Embryonic facial prominence (tissue), 1 donor: ENCODE measurements at regions not wholly inside any gene's neighbourhood (a gene's known extent, or its start where the extent isn't known, plus 50 kb on each side); places are given as distances from the start of the nearest gene placed in this dataset.
"Not testable (repeated sequence)": the region's sequence is repeated elsewhere in the genome, so short reads cannot be mapped to it uniquely, and the experiment has no call there.

Experiments used
- DNase-seq: peaks from one replicate; pipeline ENCODE4 v3.0.0-alpha.2; 2016; ENCODE audit errors: extremely low spot score

DNA sequence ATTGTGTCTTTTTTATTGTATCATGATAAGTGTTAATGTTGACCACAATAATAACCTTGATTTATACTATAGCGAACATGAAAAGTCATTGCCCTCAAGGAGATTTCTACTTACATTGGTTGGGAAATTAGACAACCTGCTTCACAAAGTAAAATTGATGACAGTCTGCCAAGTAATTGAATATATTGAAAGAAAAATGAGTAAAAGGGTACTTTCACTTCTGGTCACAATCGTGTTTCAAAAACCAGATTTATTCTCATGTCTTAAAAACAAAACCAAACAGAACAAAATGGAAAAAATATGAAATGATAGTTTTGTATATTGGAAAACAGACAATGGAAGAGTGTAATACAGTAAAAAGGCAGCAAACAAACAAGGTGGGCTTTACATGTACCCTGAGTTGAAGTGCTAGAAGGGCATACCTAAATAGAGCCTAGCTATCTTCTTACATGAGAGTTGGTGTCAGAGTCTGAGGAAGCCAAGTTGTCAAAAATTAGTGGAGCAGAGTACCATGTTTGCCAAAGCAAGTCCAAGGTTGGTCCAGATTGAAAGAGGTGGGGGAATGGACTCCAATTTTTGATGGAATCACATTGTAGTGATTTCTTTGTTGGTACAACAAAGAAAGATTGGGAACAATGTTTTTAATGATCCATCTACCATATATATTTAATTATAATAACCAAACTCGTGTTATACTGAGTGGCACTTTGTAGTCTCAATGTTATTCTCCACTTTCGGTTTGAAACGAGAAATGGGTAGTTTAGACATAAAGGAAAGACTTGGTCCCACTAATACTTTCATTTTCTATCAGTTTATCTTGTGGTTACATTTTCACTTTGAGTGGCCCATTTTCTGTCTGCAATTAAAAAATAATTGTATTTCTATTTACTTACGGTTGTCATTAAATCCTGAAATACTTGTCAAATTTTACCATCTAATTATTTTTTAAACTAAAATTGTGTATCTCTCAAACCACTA is 775.6 kb downstream of the STIM2 start:
- no peak for DNase-seq

DNA sequence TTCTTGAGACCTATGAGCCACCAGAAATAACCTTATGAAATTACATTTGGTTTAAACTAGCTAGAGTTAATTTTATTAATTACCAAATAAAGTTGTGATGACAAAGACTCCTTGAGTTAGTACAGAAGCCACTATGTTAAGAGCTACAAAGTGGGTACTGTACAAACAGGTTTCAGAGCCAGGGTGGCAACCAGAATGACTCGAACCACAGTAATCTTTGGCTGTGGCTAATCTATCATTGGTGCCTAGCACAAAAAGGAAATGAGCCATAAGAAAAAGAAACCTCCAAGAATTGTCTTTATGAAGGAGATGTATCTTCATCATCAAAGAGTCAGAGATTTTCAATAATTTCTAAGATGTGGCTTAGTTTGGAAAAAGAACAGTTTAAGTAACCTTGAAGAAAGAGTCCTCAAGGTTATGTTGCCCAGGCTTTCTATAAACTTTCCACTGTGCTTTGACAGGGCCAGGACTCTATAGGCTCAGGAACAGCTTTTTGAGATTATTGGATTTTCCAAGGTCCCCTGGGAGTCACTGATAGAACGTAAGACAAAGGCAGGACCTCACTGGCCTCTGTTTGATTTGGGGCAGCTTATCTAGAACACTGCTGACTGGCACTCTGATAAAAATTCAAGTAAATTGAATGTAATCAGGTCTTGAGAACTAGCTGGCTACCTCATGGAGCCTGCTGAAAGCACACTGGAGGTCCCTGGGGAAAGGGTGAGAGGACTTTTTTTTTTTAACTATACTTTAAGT is 777.7 kb downstream of the STIM2 start:
- no peak for DNase-seq

DNA sequence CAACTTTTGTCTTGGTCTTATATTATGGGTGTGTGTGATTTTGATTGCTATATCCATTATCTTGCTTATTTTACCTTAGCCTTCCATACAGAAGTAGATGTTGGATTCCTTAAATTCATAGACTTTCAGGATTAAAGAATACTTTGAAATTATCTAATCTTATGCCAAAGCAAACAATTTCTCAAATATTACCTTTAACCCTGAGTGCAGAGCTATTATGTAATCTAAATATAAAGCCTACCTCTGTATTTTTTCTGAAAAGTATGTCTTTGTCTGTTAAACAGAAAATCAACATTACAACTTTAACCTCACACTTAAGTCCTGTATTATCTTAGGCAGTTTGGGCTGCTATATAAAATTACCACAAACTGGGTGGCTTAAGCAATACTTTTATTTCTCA is 782.5 kb downstream of the STIM2 start:
- no peak for DNase-seq

DNA sequence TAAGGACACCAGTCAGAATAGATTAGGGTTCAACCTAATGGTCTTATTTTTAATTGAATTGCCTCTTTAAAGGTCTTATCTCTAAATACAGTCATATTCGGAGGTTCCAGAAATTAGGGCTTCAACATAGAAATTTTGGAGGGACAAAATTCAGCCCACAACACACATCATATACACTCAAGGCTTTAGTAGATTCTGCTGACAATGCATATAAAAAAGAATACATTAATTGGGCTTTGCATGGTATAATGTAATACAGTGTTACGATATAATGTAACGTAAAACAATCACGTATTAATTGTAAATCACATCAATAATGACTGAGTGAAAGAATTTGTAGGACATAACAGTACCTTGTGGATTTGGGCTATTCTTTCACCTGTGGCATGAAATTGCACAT is 787.8 kb downstream of the STIM2 start:
- DNase-seq = no peak

DNA sequence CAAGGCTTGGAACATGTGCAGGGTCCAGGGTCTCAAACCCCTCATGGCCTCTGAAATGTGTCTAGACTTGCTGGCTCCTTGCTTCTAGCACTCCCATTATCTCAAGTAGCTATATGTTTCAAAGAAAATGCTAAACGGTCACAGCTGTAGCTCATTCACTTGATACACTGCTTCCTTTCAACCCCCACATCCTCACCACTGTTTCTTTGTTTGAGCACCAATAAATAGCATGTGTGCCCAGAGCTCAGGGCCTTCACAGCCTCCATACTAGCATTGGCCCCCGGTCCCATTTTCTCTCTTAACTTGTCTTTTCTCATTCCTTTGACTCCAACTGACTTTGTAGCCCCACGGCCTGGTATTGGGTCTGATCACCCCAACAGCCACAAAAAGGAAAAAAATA is 801.8 kb downstream of the STIM2 start:
- DNase-seq = no peak

DNA sequence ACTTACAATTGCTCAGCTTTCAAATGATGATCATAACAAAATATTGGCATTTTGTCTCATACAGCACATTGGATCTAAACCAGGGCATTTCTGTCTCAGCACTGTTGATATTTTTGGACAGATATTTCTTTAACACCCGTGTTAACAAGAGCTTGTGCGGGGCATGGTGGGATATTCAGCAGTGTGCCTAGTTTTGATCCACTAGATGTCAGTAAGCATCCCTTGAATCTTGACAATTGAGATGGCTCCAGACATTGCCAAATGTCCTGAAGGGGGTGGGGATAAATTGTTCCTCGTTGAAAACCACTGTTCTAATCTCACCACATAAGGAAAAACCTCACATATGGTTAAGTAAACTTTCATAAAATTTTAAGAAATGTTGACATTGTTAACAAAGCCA is 806.3 kb downstream of the STIM2 start:
- DNase-seq = no peak

DNA sequence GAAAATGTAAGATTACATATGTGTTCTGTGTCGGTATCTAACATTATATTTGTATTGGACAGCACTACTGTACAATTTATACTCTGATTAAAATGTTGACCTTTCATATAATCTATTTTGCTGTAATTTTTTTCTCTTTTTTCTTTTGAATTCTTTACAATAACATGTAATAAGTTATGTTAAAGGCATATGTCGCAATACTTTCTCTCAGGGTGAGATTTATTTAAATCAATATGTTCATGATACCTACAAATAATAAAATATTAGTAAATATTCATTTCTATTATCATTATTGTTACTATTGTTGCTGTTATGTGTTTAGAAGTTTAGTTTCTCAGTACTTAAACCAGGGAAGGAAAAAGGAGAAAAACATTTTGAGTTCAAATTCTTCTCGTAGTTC is 807.4 kb downstream of the STIM2 start:
- DNase-seq = no peak

DNA sequence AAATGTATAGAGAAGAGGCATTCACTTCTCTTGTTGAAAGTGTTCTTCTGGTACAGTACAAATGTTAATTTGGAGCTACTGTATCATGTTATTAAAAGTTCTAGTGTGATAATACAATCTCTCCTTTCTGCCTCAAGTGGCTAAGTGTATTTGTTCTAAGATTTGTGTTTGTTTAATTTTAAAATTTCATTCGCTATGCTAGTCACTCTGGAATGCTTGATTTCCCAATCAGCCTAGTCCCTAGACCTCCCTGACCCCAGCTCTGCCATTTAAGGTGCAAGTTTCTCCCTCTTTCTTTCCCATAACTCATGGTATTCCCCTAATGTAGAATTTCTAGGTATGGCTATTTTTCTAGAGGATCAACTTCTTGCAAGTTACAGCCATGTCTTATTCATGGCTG is 817.4 kb downstream of the STIM2 start:
- DNase-seq = no peak

DNA sequence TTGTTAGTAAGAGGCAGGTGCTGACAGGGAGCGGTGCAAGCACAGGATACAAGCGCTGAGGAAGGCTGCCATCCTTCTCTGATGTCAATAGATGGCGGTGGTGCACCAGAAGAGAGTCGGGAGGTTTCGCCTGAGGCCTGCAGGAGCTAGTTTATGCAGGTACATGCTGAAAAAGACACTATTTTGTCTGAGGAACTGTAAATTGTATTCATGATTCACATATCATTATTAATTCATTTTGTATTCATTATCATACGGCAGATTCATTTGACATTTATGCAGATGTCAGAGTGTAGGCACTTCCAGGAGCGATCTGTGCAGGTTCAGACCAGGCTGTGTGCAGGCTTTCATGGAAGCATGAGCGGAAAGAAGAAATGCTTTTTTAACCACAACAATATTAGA is 824.0 kb downstream of the STIM2 start:
- peak; percentile 79 for DNase-seq

DNA sequence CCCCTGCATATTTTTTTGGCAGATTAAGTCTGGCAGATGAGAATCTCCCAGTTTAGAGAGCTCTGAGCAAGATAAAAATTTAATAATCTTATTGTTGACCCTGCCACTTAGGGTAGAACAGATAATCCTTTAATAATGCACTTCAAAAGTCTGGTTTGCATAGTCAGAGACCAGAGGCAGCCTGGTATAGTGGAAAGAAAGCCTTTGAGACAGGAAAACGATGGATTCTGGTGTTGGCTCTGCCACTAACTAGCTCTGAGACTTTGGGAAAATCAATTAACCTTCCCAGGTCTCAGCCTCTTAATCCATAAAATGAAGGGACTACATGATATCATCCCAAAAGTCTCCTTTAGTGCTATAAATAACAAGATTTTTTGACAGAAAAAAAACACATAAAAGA is 824.5 kb downstream of the STIM2 start:
- DNase-seq = no peak

DNA sequence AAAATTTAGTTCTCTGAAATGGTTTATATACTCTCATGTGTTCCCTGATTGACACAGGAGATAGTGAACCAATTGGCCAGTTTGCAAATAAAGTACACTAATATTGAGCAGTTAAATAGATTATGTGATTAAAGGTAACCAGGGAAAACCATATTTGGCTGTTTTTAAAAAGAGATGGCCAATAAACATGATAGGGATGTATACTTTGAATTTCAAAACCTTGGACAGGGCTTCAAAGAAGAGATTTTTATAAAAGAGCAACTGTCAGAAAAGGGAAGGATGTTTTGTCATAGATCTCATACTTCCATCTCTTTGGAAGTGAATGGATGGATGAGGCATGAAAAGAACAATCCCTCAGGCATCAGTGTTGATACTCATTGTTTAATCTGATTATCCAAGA is 825.3 kb downstream of the STIM2 start:
- DNase-seq = no peak

DNA sequence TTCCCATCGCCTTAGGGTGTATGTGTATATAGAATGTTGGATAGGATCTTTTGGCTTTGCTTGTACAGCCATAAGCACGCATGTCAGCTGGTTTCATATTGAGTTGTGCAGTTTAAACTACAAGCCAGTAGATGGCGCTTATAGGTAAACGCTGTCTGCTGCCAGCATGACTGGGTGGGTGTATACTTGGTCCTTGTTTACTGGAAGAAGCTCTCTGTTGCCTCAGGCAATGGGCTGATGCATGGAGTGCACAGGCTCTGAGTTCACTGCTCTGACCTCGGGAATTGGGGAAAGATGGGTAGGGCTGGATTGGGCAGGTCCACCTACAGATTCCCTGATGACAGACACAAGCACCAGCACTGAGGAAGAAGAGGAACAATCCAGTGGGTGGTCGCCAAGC is 831.5 kb downstream of the STIM2 start:
- no peak for DNase-seq

DNA sequence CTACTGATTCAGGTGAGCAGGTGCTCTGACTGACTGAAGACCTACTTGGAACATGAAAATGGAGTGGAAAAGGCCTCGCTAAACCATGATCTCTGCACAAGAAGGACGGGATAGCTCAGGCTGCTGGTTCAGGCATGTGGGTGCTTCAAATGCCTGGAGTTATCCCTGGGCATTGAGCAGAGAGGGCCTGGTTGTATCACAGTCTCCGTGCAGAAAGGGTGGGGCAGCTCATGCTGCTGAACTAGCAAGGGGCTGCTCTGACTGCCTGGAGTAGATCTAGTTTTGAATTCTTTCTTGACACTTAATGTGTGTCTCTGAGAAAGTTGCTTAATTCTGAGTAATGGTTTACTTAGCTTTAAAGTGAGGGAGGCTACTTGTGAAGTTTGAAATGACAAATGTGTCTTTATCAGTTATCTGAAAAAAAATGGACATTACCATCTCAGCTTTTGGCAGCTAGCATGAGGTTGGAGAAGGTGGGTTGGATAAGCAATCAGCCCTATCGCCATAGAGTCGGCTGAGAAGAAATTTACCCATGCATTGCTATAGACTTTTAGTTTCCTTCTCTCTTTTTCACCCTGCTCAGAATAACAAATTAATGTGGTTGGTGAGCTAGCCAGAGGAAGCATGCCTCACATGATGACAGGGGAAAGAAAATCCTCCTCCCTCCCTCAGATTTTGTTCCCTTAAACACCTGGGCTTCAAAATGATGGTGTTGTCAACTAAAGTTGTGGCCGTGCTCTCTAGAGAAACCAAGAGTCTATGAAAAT is 832.4 kb downstream of the STIM2 start:
- no peak for DNase-seq

DNA sequence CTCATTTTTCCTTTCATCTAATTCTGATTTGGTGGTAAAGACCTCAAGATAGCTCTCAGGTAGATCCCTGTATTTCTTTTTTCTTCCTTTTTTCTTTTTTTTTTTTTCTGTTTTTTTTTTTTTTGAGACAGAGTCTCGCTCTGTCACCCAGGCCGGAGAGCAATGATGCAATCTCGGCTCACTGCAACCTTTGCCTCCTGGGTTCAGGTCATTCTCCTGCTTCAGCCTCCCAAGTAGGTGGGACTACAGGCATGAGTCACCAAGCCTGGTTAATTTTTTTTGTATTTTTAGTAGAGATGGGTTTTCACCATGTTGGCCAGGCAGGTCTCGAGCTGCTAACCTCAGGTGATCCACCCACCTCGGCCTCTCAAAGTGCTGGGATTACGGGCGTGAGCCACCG is 835.6 kb downstream of the STIM2 start:
- DNase-seq = not testable (repeated sequence)

DNA sequence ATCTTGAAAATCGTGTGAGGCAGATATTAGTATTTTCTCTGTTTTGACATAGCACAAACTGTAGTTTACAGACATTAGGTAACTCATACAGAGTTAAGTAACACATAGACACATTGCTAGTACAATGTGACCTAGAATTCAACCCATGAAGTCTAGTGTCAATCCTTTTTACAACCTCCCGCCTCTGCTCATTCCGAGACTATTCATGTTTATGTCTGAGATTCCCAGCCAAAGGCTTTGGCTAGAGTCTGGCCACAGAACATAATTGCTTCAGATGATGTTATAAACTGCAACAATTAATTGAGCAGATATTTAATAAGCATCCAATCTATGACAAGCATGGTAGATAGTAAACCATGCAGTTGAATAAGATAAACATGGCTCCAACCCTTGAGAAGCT is 841.0 kb downstream of the STIM2 start:
- DNase-seq = no peak

DNA sequence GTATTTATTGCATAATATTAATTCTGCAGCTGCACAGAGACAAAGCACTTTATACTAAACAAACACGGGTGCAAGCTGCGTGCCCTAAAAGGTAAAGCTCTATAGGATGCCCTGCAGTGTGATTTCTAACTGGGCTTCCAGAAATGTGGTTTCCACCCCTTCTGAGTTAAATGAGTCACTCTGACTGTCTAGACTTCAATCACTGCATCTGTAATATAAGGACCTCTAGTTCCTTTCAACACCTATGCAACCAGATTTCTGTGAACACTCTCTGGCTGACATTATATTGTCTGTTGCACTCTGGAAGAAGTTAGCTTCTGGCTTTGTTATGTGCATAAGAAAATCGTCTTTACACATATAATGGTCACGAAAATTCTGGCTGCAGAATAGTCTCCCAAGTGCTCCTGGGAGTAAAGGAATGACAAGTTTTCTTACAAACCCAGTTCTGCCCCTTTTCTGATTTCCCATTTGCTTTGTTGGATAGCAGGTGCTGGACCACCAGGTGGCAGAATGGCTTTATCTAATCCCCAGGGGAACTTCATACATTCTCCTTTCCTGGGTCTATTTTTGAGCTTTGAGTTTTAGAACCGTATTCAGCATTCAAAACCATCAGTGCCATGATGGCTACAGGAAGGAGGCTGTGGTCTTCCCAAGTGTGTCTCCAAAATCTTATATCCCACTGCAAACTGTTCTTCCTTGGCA is 842.2 kb downstream of the STIM2 start:
- DNase-seq = no peak

DNA sequence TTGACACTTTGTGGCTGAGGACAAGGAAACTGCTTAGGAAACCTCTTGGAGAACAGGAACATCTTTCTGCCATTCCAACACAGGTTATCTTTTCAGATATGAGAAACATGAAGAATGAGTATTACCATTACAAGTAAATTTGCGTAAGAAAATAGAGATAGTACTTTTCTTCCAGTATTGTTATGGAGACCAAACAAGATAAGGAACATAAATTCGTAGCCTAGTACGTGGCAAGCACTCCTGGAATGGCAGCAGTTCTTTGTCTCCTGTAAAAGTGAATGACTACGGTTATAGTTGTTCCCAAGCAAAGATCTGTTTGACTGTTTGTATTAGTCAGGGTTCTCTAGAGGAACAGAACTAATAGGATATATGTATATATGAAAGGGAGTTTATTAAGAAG is 843.1 kb downstream of the STIM2 start:
- no peak for DNase-seq

DNA sequence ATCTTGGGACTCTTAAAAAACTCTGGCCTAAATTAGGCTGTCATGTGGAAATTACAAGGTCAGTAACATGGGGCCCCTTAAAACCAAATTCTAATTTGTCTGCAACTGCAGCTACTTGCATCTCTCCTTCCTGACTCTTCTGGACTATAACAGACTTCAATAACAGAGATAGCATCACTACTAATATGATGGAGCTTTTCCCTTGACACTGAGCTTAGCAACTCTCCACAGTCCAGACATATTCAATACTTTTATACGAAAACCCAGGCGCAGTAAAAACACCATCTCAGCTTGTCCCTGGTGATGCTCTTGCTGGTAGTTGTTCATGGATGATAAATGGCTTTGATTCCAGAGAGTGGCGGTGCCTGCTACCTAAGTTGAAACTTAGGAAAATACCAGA is 850.4 kb downstream of the STIM2 start:
- DNase-seq = no peak

DNA sequence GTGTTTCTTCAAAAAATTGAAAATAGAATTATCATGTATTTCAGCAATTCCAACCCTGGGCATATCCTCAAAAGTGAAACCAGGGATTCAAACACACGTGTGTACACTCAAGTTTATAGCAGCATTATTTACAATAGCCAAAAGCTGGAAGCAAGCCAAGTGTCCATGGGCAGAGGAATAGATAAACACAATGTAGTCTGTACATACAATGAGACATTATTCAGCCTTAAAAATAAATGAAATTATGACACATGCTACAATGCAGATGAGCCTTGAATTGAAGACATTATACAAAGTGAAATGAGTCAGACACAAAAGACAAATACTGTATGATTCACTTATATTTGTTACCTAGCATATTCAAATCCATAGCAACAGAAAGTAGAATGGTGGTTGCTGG is 853.4 kb downstream of the STIM2 start:
- no peak for DNase-seq

DNA sequence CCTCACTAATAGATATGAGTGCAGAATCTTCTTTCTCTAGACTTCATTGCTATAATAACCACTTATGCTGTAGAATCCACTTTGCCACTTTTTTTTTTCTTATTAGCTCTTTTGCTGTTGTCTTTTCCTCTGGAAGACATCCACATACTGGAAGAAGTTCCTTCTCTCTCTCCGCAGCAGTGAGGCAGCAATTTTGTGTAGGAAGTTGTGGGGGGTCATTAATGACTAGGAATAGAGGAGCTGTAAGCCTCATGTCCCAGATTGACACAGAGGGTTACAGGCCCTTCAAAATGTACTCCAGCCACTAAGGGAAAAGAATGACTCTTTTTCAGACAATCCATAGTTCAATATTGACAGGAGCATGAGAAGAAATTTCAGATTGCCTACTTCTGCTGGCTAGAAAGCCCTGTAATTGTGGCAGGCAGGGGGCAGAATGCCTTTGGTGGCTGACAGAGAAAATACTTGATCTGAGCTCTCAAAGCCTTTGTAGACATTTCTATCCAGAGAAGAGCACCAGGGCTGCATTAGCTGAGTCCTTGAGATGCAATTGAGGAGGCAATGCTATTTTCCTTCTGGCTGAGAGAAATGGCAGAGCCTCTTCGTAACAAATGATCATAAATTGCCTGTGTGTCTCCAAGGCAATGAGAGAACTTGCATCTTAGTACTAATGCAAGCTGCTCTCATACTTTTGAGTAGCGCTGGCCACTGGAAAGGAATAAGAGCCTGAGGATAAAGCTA is 856.2 kb downstream of the STIM2 start:
- no peak for DNase-seq

DNA sequence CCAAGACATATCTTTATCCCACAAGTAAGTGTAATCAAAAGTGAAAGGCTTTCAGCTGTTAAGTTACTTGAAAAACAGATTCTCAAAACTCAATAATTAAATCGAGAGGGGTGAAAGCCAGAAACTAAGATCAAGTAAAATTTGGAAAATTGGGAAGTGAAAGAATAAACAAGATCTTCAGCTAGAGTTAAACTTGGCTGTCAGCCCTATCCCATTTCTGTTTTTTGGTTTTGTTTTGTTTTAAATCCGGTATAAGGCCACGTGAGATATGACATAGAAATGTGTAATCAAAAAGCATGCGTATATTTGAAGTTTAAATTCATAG is 856.8 kb downstream of the STIM2 start:
- no peak for DNase-seq
